Tibial nerve (tissue), 4 donors: ENCODE measurements at regions not wholly inside any gene's neighbourhood (a gene's known extent, or its start where the extent isn't known, plus 50 kb on each side); places are given as distances from the start of the nearest gene placed in this dataset.

Experiments used
- CTCF ChIP-seq, 5 experiments: fragments of 200-600 bp in 3 of 5; fragments of 450-650 bp in 2 of 5; sonication (generic) in 3 of 5; IDR thresholded peaks; one replicate each; pipeline ENCODE4 v1.5.1; 2016 to 2019; ENCODE audit warnings: antibody characterized with exemption in 5 of 5, mild to moderate bottlenecking in 3 of 5, moderate library complexity in 2 of 5
- EP300 ChIP-seq, 2 donors: sonication (generic); formaldehyde crosslinking; IDR thresholded peaks; one replicate each; pipeline ENCODE4 v1.6.1; 2017; ENCODE audit warnings: antibody characterized with exemption in 2 of 2, mild to moderate bottlenecking in 1 of 2
- POLR2A ChIP-seq, 2 donors: fragments of 450-650 bp; IDR thresholded peaks; one replicate each; pipeline ENCODE4 v1.6.1; 2017; ENCODE audit warnings: antibody characterized with exemption in 2 of 2, mild to moderate bottlenecking in 2 of 2, moderate library complexity in 2 of 2

GRCh38 chrX:96407501-96407900 lies 277.1 kb upstream of the DIAPH2 start:
- TF ChIP-seq CTCF (IDR thresholded peaks at IDR 0.05): no peak
- TF ChIP-seq POLR2A (IDR thresholded peaks at IDR 0.05): no peak
- no peak for TF ChIP-seq EP300 (IDR thresholded peaks at IDR 0.05)
